A549 (cell line): ENCODE measurements at regions not wholly inside any gene's neighbourhood (a gene's known extent, or its start where the extent isn't known, plus 50 kb on each side); places are given as distances from the start of the nearest gene placed in this dataset.

Experiments used
- CTCF ChIP-seq: fragments of >200 bp; sonication (Bioruptor Twin); formaldehyde crosslinking; IDR thresholded peaks from 3 replicates; pipeline ENCODE4 v1.5.1; 2016
- RAD21 ChIP-seq, 2 experiments: fragments of >200 bp in 1 of 2; sonication (Bioruptor Twin) in 1 of 2; formaldehyde crosslinking in 1 of 2; IDR thresholded peaks in 1 of 2; conservative IDR thresholded peaks in 1 of 2; 2 replicates in 1 of 2; 3 replicates in 1 of 2; pipeline ENCODE4 v1.6.1; 2012 to 2018; ENCODE audit warnings: inconsistent platforms in 1 of 2
- TF ChIP-seq, protein P1 (sequence below): IDR thresholded peaks from 2 replicates; pipeline ENCODE4 v1.6.1; 2012

DNA sequence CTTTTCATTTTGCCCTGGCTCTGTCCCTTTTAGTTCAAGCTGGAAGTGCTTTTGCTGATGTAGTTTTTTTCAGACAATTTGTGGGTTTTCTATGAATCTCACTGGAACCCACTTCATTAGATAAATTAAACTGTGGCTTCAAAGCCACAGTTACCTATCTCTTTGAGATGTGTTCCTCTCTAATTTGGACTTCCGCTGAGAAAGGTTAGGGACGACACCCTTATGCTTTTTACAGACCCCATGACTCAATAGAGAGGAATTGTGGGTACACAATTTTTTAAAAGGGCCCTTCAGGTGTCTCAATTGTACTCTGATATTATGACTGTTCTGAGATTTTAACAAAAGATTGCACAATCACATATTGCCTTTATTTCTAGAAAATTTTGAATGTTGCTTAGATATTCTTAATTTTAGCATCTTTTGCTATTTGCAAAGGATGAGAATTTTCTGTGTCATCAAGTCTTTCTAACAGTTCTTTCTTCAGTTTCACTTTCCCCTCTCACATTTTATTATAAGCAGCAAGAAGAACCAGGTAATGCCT is 110.6 kb downstream of the GADD45G start:
- TF ChIP-seq, protein P1, sequence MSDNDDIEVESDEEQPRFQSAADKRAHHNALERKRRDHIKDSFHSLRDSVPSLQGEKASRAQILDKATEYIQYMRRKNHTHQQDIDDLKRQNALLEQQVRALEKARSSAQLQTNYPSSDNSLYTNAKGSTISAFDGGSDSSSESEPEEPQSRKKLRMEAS: no peak
- TF ChIP-seq CTCF (no peak), RAD21 (conservative IDR thresholded peaks at IDR 0.05 in 1 of 2, IDR thresholded peaks at IDR 0.05 in 1 of 2) (no peak)
